GM06990 (cell line): ENCODE measurements at regions not wholly inside any gene's neighbourhood (a gene's known extent, or its start where the extent isn't known, plus 50 kb on each side); places are given as distances from the start of the nearest gene placed in this dataset.

Experiments
- DNase-seq: peaks from one replicate; pipeline ENCODE4 v3.0.0-alpha.2; 2011; ENCODE audit not compliant: insufficient read length; ENCODE audit errors: extremely low read depth
- H3K27me3 ChIP-seq: replicated peaks from 2 replicates; pipeline ENCODE4 v1.6.0; 2011; ENCODE audit warnings: low read length; ENCODE audit not compliant: control insufficient read depth, insufficient read depth
- H3K36me3 ChIP-seq: 2 replicates; pipeline ENCODE4 v1.5.1; 2011; ENCODE audit warnings: low read length; ENCODE audit not compliant: control insufficient read depth, insufficient read depth
- H3K4me3 ChIP-seq: replicated peaks from 2 replicates; pipeline ENCODE4 v1.5.1; 2011; ENCODE audit warnings: low read depth, mild to moderate bottlenecking, control low read depth, low read length
- TF ChIP-seq, protein P1 (sequence below): IDR thresholded peaks from 2 replicates; pipeline ENCODE4 v1.5.1; 2011; ENCODE audit warnings: low read length, control low read depth, mild to moderate bottlenecking, inconsistent platforms; ENCODE audit not compliant: insufficient read depth, poor library complexity, severe bottlenecking

DNA sequence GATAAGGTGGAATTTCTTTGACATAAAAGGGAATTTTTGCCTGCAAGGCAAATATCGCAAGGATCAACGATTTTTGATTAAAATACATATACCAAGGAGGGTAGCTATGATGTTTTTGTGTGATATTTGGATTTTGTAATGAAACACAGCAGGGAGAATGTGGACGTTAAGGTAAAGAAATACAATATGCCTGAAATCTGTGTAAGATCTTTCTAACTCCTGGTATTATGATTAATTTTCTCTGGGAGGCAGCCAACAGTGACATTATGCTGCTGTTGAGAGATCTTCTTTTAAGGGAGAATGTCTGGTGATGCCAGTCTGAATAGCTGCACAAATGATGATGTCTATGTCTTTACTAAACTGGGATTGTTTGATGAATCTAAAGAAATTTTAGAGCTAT lies 972.2 kb downstream of the SQOR start:
- TF ChIP-seq, protein P1, sequence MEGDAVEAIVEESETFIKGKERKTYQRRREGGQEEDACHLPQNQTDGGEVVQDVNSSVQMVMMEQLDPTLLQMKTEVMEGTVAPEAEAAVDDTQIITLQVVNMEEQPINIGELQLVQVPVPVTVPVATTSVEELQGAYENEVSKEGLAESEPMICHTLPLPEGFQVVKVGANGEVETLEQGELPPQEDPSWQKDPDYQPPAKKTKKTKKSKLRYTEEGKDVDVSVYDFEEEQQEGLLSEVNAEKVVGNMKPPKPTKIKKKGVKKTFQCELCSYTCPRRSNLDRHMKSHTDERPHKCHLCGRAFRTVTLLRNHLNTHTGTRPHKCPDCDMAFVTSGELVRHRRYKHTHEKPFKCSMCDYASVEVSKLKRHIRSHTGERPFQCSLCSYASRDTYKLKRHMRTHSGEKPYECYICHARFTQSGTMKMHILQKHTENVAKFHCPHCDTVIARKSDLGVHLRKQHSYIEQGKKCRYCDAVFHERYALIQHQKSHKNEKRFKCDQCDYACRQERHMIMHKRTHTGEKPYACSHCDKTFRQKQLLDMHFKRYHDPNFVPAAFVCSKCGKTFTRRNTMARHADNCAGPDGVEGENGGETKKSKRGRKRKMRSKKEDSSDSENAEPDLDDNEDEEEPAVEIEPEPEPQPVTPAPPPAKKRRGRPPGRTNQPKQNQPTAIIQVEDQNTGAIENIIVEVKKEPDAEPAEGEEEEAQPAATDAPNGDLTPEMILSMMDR, result no peak
- no peak for DNase-seq
- Histone ChIP-seq H3K4me3 (no peak overlapping the region), H3K36me3 (no peaks in the 10 kb centered on the region), H3K27me3 (no peaks in the 10 kb centered on the region)

DNA sequence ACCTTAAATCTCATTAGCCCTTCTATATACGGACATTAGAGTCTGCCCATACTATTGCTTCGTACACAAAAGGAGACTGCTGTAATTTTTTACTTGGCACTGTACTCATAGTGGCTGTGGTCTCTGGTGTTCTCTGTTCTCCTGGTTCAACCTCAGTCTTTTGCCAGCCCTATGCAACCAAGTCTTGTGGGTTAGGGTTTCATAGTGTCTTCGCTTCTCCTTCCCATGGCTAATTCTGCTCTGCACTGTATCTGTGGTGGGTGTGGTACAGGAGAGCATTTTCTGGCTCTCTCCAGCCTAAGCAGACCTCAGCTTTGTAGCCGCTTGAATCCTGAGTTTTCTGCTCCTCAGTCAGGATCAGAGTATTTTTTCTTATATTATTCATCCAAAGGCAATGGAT lies 981.2 kb downstream of the SQOR start:
- no peak for DNase-seq
- TF ChIP-seq, protein P1, result no peak
- Histone ChIP-seq H3K27me3 (no peaks in the 10 kb centered on the region), H3K36me3 (no peaks in the 10 kb centered on the region), H3K4me3 (no peak overlapping the region)

DNA sequence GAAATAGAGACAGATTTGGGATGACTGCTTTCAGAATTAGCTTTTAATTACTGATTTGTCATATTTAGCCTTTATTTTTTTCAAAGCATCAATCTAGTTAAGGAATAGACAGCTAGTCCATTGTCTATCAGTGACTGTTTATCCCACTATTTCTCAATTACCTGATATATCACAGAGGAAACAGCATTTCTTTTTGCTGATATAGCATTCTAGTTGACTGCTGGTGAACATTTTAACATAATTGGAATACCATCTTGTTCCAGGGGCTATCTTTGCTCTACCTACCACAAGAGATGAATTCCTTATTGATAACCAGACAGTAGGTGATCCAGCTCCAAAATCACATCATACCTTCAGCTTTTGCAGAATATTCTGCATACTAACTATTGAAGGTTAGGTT lies 982.7 kb downstream of the SQOR start:
- TF ChIP-seq, protein P1, result no peak
- no peak overlapping the region for H3K4me3 ChIP-seq
- H3K27me3 ChIP-seq, result no peaks in the 10 kb centered on the region
- no peak for DNase-seq
- H3K36me3 ChIP-seq, result no peaks in the 10 kb centered on the region

DNA sequence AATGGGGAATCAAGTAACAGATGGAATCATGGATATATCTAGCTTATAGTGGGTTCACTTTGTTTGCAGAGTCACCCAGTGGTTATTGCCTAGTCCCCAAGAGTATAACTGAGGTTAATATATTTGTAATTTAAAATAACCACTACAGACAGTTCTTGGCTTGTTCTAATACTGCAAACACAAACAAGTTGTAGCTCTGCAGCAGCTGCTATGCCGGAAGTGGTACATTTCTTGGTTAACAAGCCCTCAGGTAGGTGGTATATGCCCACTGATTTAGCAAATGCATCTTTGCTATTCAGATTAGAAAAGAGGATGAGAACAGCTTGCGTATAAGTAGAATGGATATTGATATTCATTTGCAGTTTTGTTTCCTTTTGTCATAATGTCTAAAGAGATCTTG lies 984.2 kb downstream of the SQOR start:
- no peak for DNase-seq
- TF ChIP-seq, protein P1, result no peak
- Histone ChIP-seq H3K27me3 (no peaks in the 10 kb centered on the region), H3K36me3 (no peaks in the 10 kb centered on the region), H3K4me3 (no peak overlapping the region)

DNA sequence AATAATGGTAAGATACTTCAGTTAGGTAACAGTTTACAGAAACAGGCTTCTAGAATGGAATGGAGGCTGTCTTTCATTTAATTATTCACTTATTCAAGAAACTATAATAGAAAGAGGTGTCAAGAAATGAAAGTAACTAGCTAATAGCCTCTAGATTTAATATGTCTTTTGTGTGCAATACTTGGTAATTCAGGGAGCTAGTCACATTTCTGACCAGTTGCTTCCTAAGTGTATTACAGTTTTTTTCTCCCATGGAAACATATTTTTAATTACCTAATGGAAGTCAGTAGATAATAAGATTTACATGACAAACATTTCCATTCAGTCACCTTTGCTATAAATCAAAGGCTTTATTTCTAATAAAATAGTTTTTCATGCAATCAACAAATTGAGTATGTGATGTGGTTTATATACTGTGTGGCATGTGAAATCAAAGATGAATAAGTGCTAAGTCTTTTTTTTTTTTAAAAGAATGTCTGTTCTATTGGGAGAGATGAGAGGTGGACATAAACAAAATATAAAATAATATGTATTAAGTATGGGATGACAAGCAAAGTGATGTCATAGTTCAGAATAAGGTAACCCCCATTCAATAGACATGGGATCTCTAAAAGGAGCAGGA lies 985.7 kb downstream of the SQOR start:
- H3K4me3 ChIP-seq, result no peak overlapping the region
- TF ChIP-seq, protein P1, result no peak
- H3K36me3 ChIP-seq, result no peaks in the 10 kb centered on the region
- DNase-seq, result no peak
- no peaks in the 10 kb centered on the region for H3K27me3 ChIP-seq

DNA sequence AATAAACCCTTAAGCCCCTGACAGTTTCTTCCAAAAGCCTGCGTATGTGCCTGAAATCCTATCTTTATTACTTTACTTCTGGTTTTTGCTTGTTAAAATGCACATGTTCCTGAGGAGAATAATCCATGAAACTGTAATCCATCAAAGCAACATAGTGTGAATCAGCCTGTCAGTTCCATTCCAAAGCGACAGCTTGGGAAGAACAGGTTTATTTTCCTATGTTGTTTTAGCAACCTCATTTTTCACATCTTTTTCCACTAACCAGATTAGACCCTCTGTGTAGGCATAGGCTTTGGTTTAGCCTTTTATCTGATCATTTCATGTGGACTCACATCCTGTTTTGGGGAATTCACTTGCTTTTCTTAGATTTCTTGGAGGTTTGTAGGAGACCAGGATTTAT lies 988.0 kb downstream of the SQOR start:
- no peaks in the 10 kb centered on the region for H3K36me3 ChIP-seq
- H3K4me3 ChIP-seq, result no peak overlapping the region
- no peak for DNase-seq
- TF ChIP-seq, protein P1, result no peak
- H3K27me3 ChIP-seq, result no peaks in the 10 kb centered on the region
